ENCODE measurements at regions not wholly inside any gene's neighbourhood (a gene's known extent, or its start where the extent isn't known, plus 50 kb on each side); places are given as distances from the start of the nearest gene placed in this dataset.

GRCh38 chr1:181918880-181919525 is 142.5 kb downstream of the ZNF648 start:
- Histone ChIP-seq H3K4me3 (ENCODE audit: low read depth, low read length) (no peak overlapping the region), H3K9me3 (no peaks in the 10 kb centered on the region), H3K36me3 (no peaks in the 10 kb centered on the region), H3K27me3 (no peaks in the 10 kb centered on the region), H3K4me1 (no peaks in the 10 kb centered on the region)
- TF ChIP-seq CTCF (IDR thresholded peaks at IDR 0.05; ENCODE audit: low read depth, low read length) = no peak
- no peak for DNase-seq

- no peaks in the 10 kb centered on the region for H3K36me3 ChIP-seq
- no peak for DNase-seq
Observed at GRCh38 chr1:181911715-181912114, 149.8 kb downstream of the ZNF648 start.

GRCh38 chr1:181910905-181911304 is 150.6 kb downstream of the ZNF648 start:
- H3K36me3 ChIP-seq = no peaks in the 10 kb centered on the region
- TF ChIP-seq CTCF (IDR thresholded peaks at IDR 0.05; ENCODE audit: low read depth, low read length) = peak; percentile 38
- no peaks in the 10 kb centered on the region for H3K27me3 ChIP-seq
- DNase-seq = no peak
- no peak overlapping the region for H3K4me3 ChIP-seq (ENCODE audit: low read depth, low read length)
- no peaks in the 10 kb centered on the region for H3K9me3 ChIP-seq
- H3K4me1 ChIP-seq = no peaks in the 10 kb centered on the region

More at GRCh38 chr1:181911715-181912114, 149.8 kb downstream of the ZNF648 start:
- Histone ChIP-seq H3K4me3 (ENCODE audit: low read depth, low read length) (no peak overlapping the region), H3K27me3 (no peaks in the 10 kb centered on the region), H3K4me1 (no peaks in the 10 kb centered on the region), H3K9me3 (no peaks in the 10 kb centered on the region)
- TF ChIP-seq CTCF (IDR thresholded peaks at IDR 0.05; ENCODE audit: low read depth, low read length) = no peak

GRCh38 chr1:181909010-181909409 is 152.5 kb downstream of the ZNF648 start:
- Histone ChIP-seq H3K9me3 (no peaks in the 10 kb centered on the region), H3K27me3 (no peaks in the 10 kb centered on the region), H3K4me1 (no peaks in the 10 kb centered on the region), H3K36me3 (no peaks in the 10 kb centered on the region), H3K4me3 (ENCODE audit: low read depth, low read length) (no peak overlapping the region)
- TF ChIP-seq CTCF (IDR thresholded peaks at IDR 0.05; ENCODE audit: low read depth, low read length) = no peak
- no peak for DNase-seq

- Histone ChIP-seq H3K27me3 (no peaks in the 10 kb centered on the region), H3K36me3 (no peaks in the 10 kb centered on the region), H3K9me3 (no peaks in the 10 kb centered on the region), H3K4me3 (ENCODE audit: low read depth, low read length) (no peak overlapping the region), H3K4me1 (no peaks in the 10 kb centered on the region)
- no peak for DNase-seq
- no peak for TF ChIP-seq CTCF (IDR thresholded peaks at IDR 0.05; ENCODE audit: low read depth, low read length)
Observed at GRCh38 chr1:181906631-181907030, 154.9 kb downstream of the ZNF648 start.

- Histone ChIP-seq H3K27me3 (no peaks in the 10 kb centered on the region), H3K4me1 (no peaks in the 10 kb centered on the region), H3K4me3 (ENCODE audit: low read depth, low read length) (no peak overlapping the region), H3K36me3 (no peaks in the 10 kb centered on the region), H3K9me3 (no peaks in the 10 kb centered on the region)
- TF ChIP-seq CTCF (IDR thresholded peaks at IDR 0.05; ENCODE audit: low read depth, low read length) = no peak
- DNase-seq = no peak
Observed at GRCh38 chr1:181905944-181906597, 155.4 kb downstream of the ZNF648 start.

All from BE2C (cell line).